Medulla oblongata (tissue), 1 donor: ENCODE measurements at regions not wholly inside any gene's neighbourhood (a gene's known extent, or its start where the extent isn't known, plus 50 kb on each side); places are given as distances from the start of the nearest gene placed in this dataset.

ENCODE experiments used
- DNase-seq: peaks from one replicate; pipeline ENCODE4 v3.0.0-alpha.2; 2015; ENCODE audit errors: extremely low spot score

- DNase-seq: no peak
These were observed 464.7 kb downstream of the TXNL1 start for GRCh38 chr18:56173542-56174220.

GRCh38 chr18:56172527-56172926 lies 465.9 kb downstream of the TXNL1 start:
- no peak for DNase-seq

GRCh38 chr18:56171848-56172247 lies 466.5 kb downstream of the TXNL1 start:
- no peak for DNase-seq

- no peak for DNase-seq
These were observed 470.2 kb downstream of the TXNL1 start for GRCh38 chr18:56168049-56168781.

- no peak for DNase-seq
These were observed 471.0 kb downstream of the TXNL1 start for GRCh38 chr18:56167366-56167765.

- no peak for DNase-seq
These were observed 471.5 kb downstream of the TXNL1 start for GRCh38 chr18:56166914-56167313.

- no peak for DNase-seq
These were observed 472.6 kb downstream of the TXNL1 start for GRCh38 chr18:56165601-56166355.

GRCh38 chr18:56162311-56163265 lies 475.8 kb downstream of the TXNL1 start:
- DNase-seq: no peak

- no peak for DNase-seq
These were observed 476.7 kb downstream of the TXNL1 start for GRCh38 chr18:56161566-56162260.

GRCh38 chr18:56158676-56159075 lies 479.7 kb downstream of the TXNL1 start:
- no peak for DNase-seq

- no peak for DNase-seq
These were observed 480.9 kb downstream of the TXNL1 start for GRCh38 chr18:56157541-56157940.

- no peak for DNase-seq
These were observed 485.7 kb downstream of the TXNL1 start for GRCh38 chr18:56152551-56153310.

- DNase-seq: no peak
These were observed 490.0 kb downstream of the TXNL1 start for GRCh38 chr18:56148373-56148772.

GRCh38 chr18:56146565-56146964 lies 491.8 kb downstream of the TXNL1 start:
- no peak for DNase-seq

- DNase-seq: no peak
These were observed 496.4 kb downstream of the TXNL1 start for GRCh38 chr18:56142001-56142400.

GRCh38 chr18:56139792-56140254 lies 498.6 kb downstream of the TXNL1 start:
- peak; percentile 59 for DNase-seq

- no peak for DNase-seq
These were observed 499.0 kb downstream of the TXNL1 start for GRCh38 chr18:56139372-56139771.

GRCh38 chr18:56136105-56136504 lies 502.3 kb downstream of the TXNL1 start:
- no peak for DNase-seq

- DNase-seq: no peak
These were observed 507.9 kb downstream of the TXNL1 start for GRCh38 chr18:56130481-56130880.
